ENCODE measurements at regions not wholly inside any gene's neighbourhood (a gene's known extent, or its start where the extent isn't known, plus 50 kb on each side); places are given as distances from the start of the nearest gene placed in this dataset.

GRCh38 chr3:74510261-74510818 lies 104.1 kb downstream of the CNTN3 start:
- no peak for TF ChIP-seq POLR2A (IDR thresholded peaks at IDR 0.05; ENCODE audit: low read depth, low read length)
- TF ChIP-seq ZNF274 (IDR thresholded peaks at IDR 0.05; ENCODE audit: insufficient read depth, insufficient read length): no peak
- TF ChIP-seq KLF5 (IDR thresholded peaks at IDR 0.05; ENCODE audit: partially characterized antibody): no peak
- no peak for TF ChIP-seq HDGF (IDR thresholded peaks at IDR 0.05)
- no peak for TF ChIP-seq RFX5 (IDR thresholded peaks at IDR 0.05; ENCODE audit: low read depth, low read length)
- TF ChIP-seq, protein P1, sequence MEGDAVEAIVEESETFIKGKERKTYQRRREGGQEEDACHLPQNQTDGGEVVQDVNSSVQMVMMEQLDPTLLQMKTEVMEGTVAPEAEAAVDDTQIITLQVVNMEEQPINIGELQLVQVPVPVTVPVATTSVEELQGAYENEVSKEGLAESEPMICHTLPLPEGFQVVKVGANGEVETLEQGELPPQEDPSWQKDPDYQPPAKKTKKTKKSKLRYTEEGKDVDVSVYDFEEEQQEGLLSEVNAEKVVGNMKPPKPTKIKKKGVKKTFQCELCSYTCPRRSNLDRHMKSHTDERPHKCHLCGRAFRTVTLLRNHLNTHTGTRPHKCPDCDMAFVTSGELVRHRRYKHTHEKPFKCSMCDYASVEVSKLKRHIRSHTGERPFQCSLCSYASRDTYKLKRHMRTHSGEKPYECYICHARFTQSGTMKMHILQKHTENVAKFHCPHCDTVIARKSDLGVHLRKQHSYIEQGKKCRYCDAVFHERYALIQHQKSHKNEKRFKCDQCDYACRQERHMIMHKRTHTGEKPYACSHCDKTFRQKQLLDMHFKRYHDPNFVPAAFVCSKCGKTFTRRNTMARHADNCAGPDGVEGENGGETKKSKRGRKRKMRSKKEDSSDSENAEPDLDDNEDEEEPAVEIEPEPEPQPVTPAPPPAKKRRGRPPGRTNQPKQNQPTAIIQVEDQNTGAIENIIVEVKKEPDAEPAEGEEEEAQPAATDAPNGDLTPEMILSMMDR (IDR thresholded peaks at IDR 0.05 in 2 of 3, conservative IDR thresholded peaks at IDR 0.05 in 1 of 3; ENCODE audit: control insufficient read depth in 2 of 3, extremely low read depth in 1 of 3, insufficient read depth in 1 of 3, low read depth in 3 of 3, low read length in 3 of 3): no peak
- no peak for TF ChIP-seq ATF3 (IDR thresholded peaks at IDR 0.05; ENCODE audit: borderline replicate concordance, extremely low read depth, low read depth, low read length)
- no peak for TF ChIP-seq EP300 (IDR thresholded peaks at IDR 0.05; ENCODE audit: borderline replicate concordance in 1 of 2, control insufficient read depth in 1 of 2, low read depth in 2 of 2, low read length in 2 of 2)
- no peak for TF ChIP-seq EZH2 (IDR thresholded peaks at IDR 0.05; ENCODE audit: borderline replicate concordance, control insufficient read depth, low read depth, low read length)
- no peak for TF ChIP-seq MAX (IDR thresholded peaks at IDR 0.05; ENCODE audit: low read depth, low read length)
- TF ChIP-seq TAF1 (IDR thresholded peaks at IDR 0.05; ENCODE audit: borderline replicate concordance, low read depth, low read length): no peak
- TF ChIP-seq POLR2AphosphoS5 (IDR thresholded peaks at IDR 0.05; ENCODE audit: low read length): no peak

Data from GM12878 (cell line).